Keratinocyte (primary cell): ENCODE measurements at regions not wholly inside any gene's neighbourhood (a gene's known extent, or its start where the extent isn't known, plus 50 kb on each side); places are given as distances from the start of the nearest gene placed in this dataset.

Experiments
- CTCF ChIP-seq, 3 experiments: IDR thresholded peaks in 1 of 3; conservative IDR thresholded peaks in 1 of 3; optimal IDR thresholded peaks in 1 of 3; 2 replicates in 2 of 3; 3 replicates in 1 of 3; pipeline versions ENCODE3 to v1.5.1; 2011; ENCODE audit warnings: low read length in 3 of 3, mild to moderate bottlenecking in 3 of 3, moderate library complexity in 2 of 3, control low read depth in 1 of 3, inconsistent platforms in 1 of 3; ENCODE audit not compliant: insufficient read depth in 2 of 3; ENCODE audit errors: extremely low read depth in 1 of 3
- EZH2 ChIP-seq: IDR thresholded peaks from one replicate; pipeline ENCODE4 v1.6.1; 2012; ENCODE audit warnings: inconsistent platforms, mild to moderate bottlenecking, low read length, moderate library complexity

DNA sequence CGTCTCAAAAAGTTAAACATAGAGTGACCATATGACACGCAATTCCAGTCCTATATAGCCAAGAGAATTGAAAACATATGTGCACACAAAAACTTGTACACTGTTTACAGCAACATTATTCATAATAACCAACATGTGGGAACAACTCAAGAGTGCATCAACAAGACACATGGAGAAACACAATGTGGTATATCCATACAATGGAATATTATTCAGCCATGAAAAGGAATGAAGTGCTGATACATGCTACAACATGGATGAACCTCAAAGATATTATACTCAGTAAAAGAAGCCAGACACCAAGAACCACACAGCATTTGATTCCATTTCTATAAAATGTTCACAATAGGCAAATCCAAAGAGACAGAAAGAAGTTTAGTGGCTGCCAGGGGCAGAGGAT, 317.0 kb downstream of the NSG2 start:
- TF ChIP-seq EZH2 (no peak), CTCF (optimal IDR thresholded peaks at IDR 0.05 in 1 of 3, IDR thresholded peaks at IDR 0.05 in 1 of 3, conservative IDR thresholded peaks at IDR 0.05 in 1 of 3; ENCODE audit: extremely low read depth in 1 of 3, insufficient read depth in 2 of 3, low read length in 3 of 3) (no peak)
